HEK293 (cell line): ENCODE measurements at regions not wholly inside any gene's neighbourhood (a gene's known extent, or its start where the extent isn't known, plus 50 kb on each side); places are given as distances from the start of the nearest gene placed in this dataset.

Experiments used
- KLF16 ChIP-seq: fragments of 450-650 bp; formaldehyde crosslinking; IDR thresholded peaks from 2 replicates; pipeline ENCODE4 v1.5.1; 2017; ENCODE audit warnings: missing biosample characterization, missing genetic modification characterization
- TCF7L2 ChIP-seq: IDR thresholded peaks from 2 replicates; pipeline ENCODE4 v1.6.1; 2011; ENCODE audit warnings: low read depth, mild to moderate bottlenecking, inconsistent platforms, low read length, moderate library complexity, borderline replicate concordance
- YY1 ChIP-seq: fragments of 450-650 bp; formaldehyde crosslinking; IDR thresholded peaks from 2 replicates; pipeline ENCODE4 v1.5.1; 2018; ENCODE audit warnings: missing biosample characterization, missing genetic modification characterization
- ZBTB7A ChIP-seq: fragments of 450-650 bp; formaldehyde crosslinking; IDR thresholded peaks from 2 replicates; pipeline ENCODE4 v1.5.1; 2016; ENCODE audit warnings: low read depth, missing biosample characterization, missing genetic modification characterization
- ZIC2 ChIP-seq: fragments of 450-650 bp; formaldehyde crosslinking; IDR thresholded peaks from 2 replicates; pipeline ENCODE4 v1.5.1; 2016; ENCODE audit warnings: missing biosample characterization, missing genetic modification characterization
- ZNF155 ChIP-seq: fragments of 450-650 bp; formaldehyde crosslinking; IDR thresholded peaks from 2 replicates; pipeline ENCODE4 v1.5.1; 2016; ENCODE audit warnings: missing biosample characterization, missing genetic modification characterization
- ZNF175 ChIP-seq: fragments of 450-650 bp; formaldehyde crosslinking; IDR thresholded peaks from 2 replicates; pipeline ENCODE4 v1.5.1; 2016; ENCODE audit warnings: missing biosample characterization, missing genetic modification characterization
- ZNF510 ChIP-seq: fragments of 450-650 bp; formaldehyde crosslinking; IDR thresholded peaks from 2 replicates; pipeline ENCODE4 v1.5.1; 2018; ENCODE audit warnings: mild to moderate bottlenecking, missing genetic modification characterization, missing biosample characterization; ENCODE audit not compliant: insufficient replicate concordance
- ZNF596 ChIP-seq: fragments of 450-650 bp; IDR thresholded peaks from 2 replicates; pipeline ENCODE4 v1.5.0; 2018; ENCODE audit warnings: missing biosample characterization, mild to moderate bottlenecking, missing genetic modification characterization, moderate library complexity
- ZNF658 ChIP-seq: fragments of 450-650 bp; formaldehyde crosslinking; IDR thresholded peaks from 2 replicates; pipeline ENCODE4; 2016; ENCODE audit warnings: missing biosample characterization, missing genetic modification characterization
- ZNF830 ChIP-seq: fragments of 450-650 bp; IDR thresholded peaks from 2 replicates; pipeline ENCODE4 v1.5.0; 2018; ENCODE audit warnings: missing biosample characterization, missing genetic modification characterization, low read depth, mild to moderate bottlenecking, moderate library complexity
- TF ChIP-seq, protein P1 (sequence below): fragments of 450-650 bp; formaldehyde crosslinking; IDR thresholded peaks from 2 replicates; pipeline ENCODE4 v1.5.1; 2016; ENCODE audit warnings: missing biosample characterization, missing genetic modification characterization
- TF ChIP-seq, protein P2 (sequence below): fragments of 450-650 bp; formaldehyde crosslinking; IDR thresholded peaks from 2 replicates; pipeline ENCODE4 v1.5.1; 2016; ENCODE audit warnings: missing biosample characterization, missing genetic modification characterization
- TF ChIP-seq, protein P3 (sequence below): fragments of 450-650 bp; formaldehyde crosslinking; IDR thresholded peaks from 2 replicates; pipeline ENCODE4 v1.5.1; 2016; ENCODE audit warnings: missing biosample characterization, missing genetic modification characterization, borderline replicate concordance

DNA sequence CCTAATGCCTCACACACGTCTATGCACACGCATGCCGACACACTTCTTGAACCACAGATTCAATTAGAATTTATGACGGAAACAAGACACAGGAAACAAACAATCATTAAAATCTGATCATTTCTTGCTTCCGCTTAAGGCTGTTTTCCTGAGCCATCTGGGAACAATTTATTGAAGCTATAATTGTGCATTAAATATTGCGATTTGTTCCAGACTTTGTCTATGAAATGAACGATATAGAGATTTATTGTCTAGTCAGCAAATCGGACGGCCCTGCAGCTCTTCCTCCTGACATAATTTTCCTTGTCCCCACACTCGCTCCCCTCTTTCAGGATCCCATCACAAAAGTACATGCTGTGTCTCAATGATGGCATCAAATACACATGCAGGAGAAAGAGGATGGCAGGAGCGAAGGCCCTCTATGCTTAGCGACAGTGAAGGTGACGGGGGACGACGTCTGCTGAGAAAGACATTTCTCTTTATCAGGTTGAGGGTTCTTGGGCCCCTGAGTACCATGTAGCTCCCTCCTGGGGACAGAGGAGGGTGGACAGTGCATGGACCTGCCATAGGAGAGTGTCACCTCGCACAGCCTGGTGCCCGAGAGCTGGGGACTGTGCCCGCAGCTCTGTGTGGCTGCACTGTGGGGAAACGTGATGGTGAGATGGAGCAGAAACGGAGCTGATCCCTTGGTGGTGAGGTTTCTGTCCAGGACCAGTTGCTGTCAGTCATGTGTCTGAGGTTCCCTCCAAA is 157.3 kb downstream of the ACKR3 start:
- TF ChIP-seq, protein P1, sequence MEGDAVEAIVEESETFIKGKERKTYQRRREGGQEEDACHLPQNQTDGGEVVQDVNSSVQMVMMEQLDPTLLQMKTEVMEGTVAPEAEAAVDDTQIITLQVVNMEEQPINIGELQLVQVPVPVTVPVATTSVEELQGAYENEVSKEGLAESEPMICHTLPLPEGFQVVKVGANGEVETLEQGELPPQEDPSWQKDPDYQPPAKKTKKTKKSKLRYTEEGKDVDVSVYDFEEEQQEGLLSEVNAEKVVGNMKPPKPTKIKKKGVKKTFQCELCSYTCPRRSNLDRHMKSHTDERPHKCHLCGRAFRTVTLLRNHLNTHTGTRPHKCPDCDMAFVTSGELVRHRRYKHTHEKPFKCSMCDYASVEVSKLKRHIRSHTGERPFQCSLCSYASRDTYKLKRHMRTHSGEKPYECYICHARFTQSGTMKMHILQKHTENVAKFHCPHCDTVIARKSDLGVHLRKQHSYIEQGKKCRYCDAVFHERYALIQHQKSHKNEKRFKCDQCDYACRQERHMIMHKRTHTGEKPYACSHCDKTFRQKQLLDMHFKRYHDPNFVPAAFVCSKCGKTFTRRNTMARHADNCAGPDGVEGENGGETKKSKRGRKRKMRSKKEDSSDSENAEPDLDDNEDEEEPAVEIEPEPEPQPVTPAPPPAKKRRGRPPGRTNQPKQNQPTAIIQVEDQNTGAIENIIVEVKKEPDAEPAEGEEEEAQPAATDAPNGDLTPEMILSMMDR (tag by site-specific recombination) = no peak
- TF ChIP-seq ZNF155 (tag by site-specific recombination) = no peak
- TF ChIP-seq ZNF510 = no peak
- TF ChIP-seq, protein P2, sequence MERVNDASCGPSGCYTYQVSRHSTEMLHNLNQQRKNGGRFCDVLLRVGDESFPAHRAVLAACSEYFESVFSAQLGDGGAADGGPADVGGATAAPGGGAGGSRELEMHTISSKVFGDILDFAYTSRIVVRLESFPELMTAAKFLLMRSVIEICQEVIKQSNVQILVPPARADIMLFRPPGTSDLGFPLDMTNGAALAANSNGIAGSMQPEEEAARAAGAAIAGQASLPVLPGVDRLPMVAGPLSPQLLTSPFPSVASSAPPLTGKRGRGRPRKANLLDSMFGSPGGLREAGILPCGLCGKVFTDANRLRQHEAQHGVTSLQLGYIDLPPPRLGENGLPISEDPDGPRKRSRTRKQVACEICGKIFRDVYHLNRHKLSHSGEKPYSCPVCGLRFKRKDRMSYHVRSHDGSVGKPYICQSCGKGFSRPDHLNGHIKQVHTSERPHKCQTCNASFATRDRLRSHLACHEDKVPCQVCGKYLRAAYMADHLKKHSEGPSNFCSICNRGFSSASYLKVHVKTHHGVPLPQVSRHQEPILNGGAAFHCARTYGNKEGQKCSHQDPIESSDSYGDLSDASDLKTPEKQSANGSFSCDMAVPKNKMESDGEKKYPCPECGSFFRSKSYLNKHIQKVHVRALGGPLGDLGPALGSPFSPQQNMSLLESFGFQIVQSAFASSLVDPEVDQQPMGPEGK (tag by site-specific recombination) = no peak
- no peak for TF ChIP-seq ZNF175 (tag by site-specific recombination)
- TF ChIP-seq ZNF658 (tag by site-specific recombination) = no peak
- no peak for TF ChIP-seq ZBTB7A (tag by site-specific recombination)
- no peak for TF ChIP-seq ZIC2 (tag by site-specific recombination)
- TF ChIP-seq ZNF830 = no peak
- TF ChIP-seq KLF16 = no peak
- no peak for TF ChIP-seq ZNF596 (tag by site-specific recombination)
- TF ChIP-seq, protein P3, sequence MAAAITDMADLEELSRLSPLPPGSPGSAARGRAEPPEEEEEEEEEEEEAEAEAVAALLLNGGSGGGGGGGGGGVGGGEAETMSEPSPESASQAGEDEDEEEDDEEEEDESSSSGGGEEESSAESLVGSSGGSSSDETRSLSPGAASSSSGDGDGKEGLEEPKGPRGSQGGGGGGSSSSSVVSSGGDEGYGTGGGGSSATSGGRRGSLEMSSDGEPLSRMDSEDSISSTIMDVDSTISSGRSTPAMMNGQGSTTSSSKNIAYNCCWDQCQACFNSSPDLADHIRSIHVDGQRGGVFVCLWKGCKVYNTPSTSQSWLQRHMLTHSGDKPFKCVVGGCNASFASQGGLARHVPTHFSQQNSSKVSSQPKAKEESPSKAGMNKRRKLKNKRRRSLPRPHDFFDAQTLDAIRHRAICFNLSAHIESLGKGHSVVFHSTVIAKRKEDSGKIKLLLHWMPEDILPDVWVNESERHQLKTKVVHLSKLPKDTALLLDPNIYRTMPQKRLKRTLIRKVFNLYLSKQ (tag by site-specific recombination) = no peak
- no peak for TF ChIP-seq TCF7L2
- TF ChIP-seq YY1 (tag by site-specific recombination) = no peak
